H1 (cell line): ENCODE measurements at regions not wholly inside any gene's neighbourhood (a gene's known extent, or its start where the extent isn't known, plus 50 kb on each side); places are given as distances from the start of the nearest gene placed in this dataset.

ENCODE experiments used
- CTCF ChIA-PET: fragments of 300-600 bp; sonication (Branson Sonifier 250); formaldehyde crosslinking; loops from one replicate; lab custom pipeline; 2021; ENCODE audit not compliant: partially characterized antibody; lab: Charles Lee
- POLR2A ChIA-PET: fragments of 300-600 bp; sonication (Branson Sonifier 250); formaldehyde crosslinking; loops from one replicate; lab custom pipeline; 2021; ENCODE audit warnings: inconsistent platforms; ENCODE audit not compliant: partially characterized antibody; lab: Charles Lee
- DNase-seq, 2 experiments: peaks; one replicate each; pipeline versions ENCODE4 v3.0.0 to v3.0.0-alpha.2; 2010 to 2022; ENCODE audit warnings: low spot score in 2 of 2, low read depth in 1 of 2, mixed read lengths in 1 of 2
- FAIRE-seq: peaks from 2 replicates; lab custom pipeline; 2011; peaks lifted over from hg19 to GRCh38; lab: Jason Lieb, UNC
- H2AFZ ChIP-seq: 2 replicates; pipeline ENCODE4 v1.8.1; 2012; ENCODE audit warnings: low read length, inconsistent platforms
- H2AK5ac ChIP-seq: 2 replicates; pipeline ENCODE4 v1.6.1; 2013; ENCODE audit warnings: low read depth, low read length
- H2BK120ac ChIP-seq: replicated peaks from 2 replicates; pipeline ENCODE3; 2013; ENCODE audit warnings: low read depth, low read length, inconsistent platforms
- H2BK12ac ChIP-seq: 2 replicates; pipeline ENCODE4 v1.6.1; 2013; ENCODE audit warnings: low read depth, low read length
- H2BK15ac ChIP-seq: 2 replicates; pipeline ENCODE4 v1.6.1; 2013; ENCODE audit warnings: low read length
- H2BK20ac ChIP-seq: 2 replicates; pipeline ENCODE4 v1.6.1; 2013; ENCODE audit warnings: low read length
- H2BK5ac ChIP-seq: 2 replicates; pipeline ENCODE4 v1.6.1; 2013; ENCODE audit warnings: low read depth, low read length
- H3K14ac ChIP-seq: 2 replicates; pipeline ENCODE4 v1.6.1; 2013; ENCODE audit warnings: inconsistent platforms; ENCODE audit not compliant: insufficient read length
- H3K18ac ChIP-seq: 2 replicates; pipeline ENCODE4 v1.6.1; 2013; ENCODE audit warnings: low read length; ENCODE audit errors: extremely low read depth
- H3K23ac ChIP-seq: 2 replicates; pipeline ENCODE4 v1.6.1; 2013; ENCODE audit warnings: inconsistent platforms; ENCODE audit not compliant: insufficient read length
- H3K23me2 ChIP-seq: 2 replicates; pipeline ENCODE4 v1.6.1; 2013; ENCODE audit warnings: low read depth, low read length
- H3K27ac ChIP-seq: 2 replicates; pipeline ENCODE4 v1.6.1; 2011; ENCODE audit warnings: low read depth, low read length, inconsistent platforms
- H3K27me3 ChIP-seq, 4 experiments: replicated peaks in 1 of 4; 1 replicate in 1 of 4; 2 replicates in 3 of 4; pipeline versions ENCODE4 v1.6.1 to v1.8.1; 2011 to 2013; ENCODE audit warnings: low read length in 3 of 4, mild to moderate bottlenecking in 3 of 4, inconsistent platforms in 2 of 4, mixed read lengths in 2 of 4, moderate library complexity in 1 of 4; ENCODE audit not compliant: control insufficient read depth in 3 of 4, insufficient read depth in 3 of 4; ENCODE audit errors: extremely low read depth in 1 of 4
- H3K36me3 ChIP-seq, 4 experiments: 2 replicates each; pipeline versions ENCODE4 v1.6.1 to v1.8.1; 2011 to 2013; ENCODE audit warnings: mild to moderate bottlenecking in 4 of 4, low read length in 3 of 4, moderate library complexity in 2 of 4, control low read depth in 1 of 4, inconsistent platforms in 1 of 4; ENCODE audit not compliant: insufficient read depth in 4 of 4, control insufficient read depth in 2 of 4
- H3K4ac ChIP-seq: replicated peaks from 2 replicates; pipeline ENCODE3; 2013; ENCODE audit warnings: low read length, low read depth, mixed read lengths, inconsistent platforms; ENCODE audit not compliant: insufficient read length
- H3K4me1 ChIP-seq, 4 experiments: replicated peaks in 1 of 4; 1 replicate in 1 of 4; 2 replicates in 3 of 4; pipeline versions ENCODE4 v1.6.1 to v1.8.1; 2011 to 2013; ENCODE audit warnings: low read length in 3 of 4, inconsistent platforms in 2 of 4, mixed read lengths in 1 of 4; ENCODE audit not compliant: insufficient read depth in 4 of 4, control insufficient read depth in 3 of 4
- H3K4me2 ChIP-seq, 2 experiments: 2 replicates each; pipeline versions ENCODE4 v1.6.1 to v1.8.1; 2011 to 2013; ENCODE audit warnings: low read depth in 2 of 2, low read length in 2 of 2, control low read depth in 1 of 2, inconsistent platforms in 1 of 2, mild to moderate bottlenecking in 1 of 2; ENCODE audit not compliant: insufficient read depth in 1 of 2
- H3K4me3 ChIP-seq, 4 experiments: fragments of 200-600, 300-600 bp in 1 of 4; sonication (generic), shearing (Covaris generic), sonication (Bioruptor Twin) in 1 of 4; 2 replicates each; pipeline versions ENCODE4 v1.5.1 to v1.8.1; 2011 to 2016; ENCODE audit warnings: low read length in 4 of 4, low read depth in 3 of 4, control low read depth in 2 of 4, inconsistent platforms in 2 of 4, mild to moderate bottlenecking in 2 of 4, mixed read lengths in 1 of 4, moderate library complexity in 1 of 4; ENCODE audit not compliant: insufficient read depth in 2 of 4; ENCODE audit errors: extremely low read depth in 1 of 4
- H3K56ac ChIP-seq: replicated peaks from 2 replicates; pipeline ENCODE3; 2013; ENCODE audit warnings: low read depth, mild to moderate bottlenecking, mixed read lengths, low read length, inconsistent platforms; ENCODE audit not compliant: insufficient read length
- H3K79me1 ChIP-seq: 2 replicates; pipeline ENCODE4 v1.6.1; 2013; ENCODE audit warnings: low read depth, low read length, control low read depth
- H3K79me2 ChIP-seq, 2 experiments: 2 replicates each; pipeline versions ENCODE4 v1.6.1 to v1.8.1; 2012 to 2013; ENCODE audit warnings: low read length in 2 of 2, mild to moderate bottlenecking in 2 of 2, inconsistent platforms in 1 of 2; ENCODE audit not compliant: insufficient read depth in 2 of 2, control insufficient read depth in 1 of 2
- H3K9ac ChIP-seq, 4 experiments: replicated peaks in 1 of 4; 1 replicate in 1 of 4; 2 replicates in 3 of 4; pipeline versions ENCODE4 v1.6.1 to v1.8.1; 2011 to 2013; ENCODE audit warnings: low read depth in 3 of 4, low read length in 3 of 4, control low read depth in 2 of 4, mild to moderate bottlenecking in 2 of 4, moderate library complexity in 2 of 4, inconsistent platforms in 1 of 4; ENCODE audit errors: extremely low read depth in 1 of 4
- H3K9me3 ChIP-seq, 2 experiments: 2 replicates each; pipeline versions ENCODE4 v1.6.1 to v1.8.1; 2012 to 2013; ENCODE audit warnings: mild to moderate bottlenecking in 2 of 2, moderate library complexity in 2 of 2, control low read depth in 1 of 2, inconsistent platforms in 1 of 2, low read depth in 1 of 2, low read length in 1 of 2, mixed read lengths in 1 of 2; ENCODE audit not compliant: insufficient read depth in 2 of 2
- H4K20me1 ChIP-seq, 2 experiments: replicated peaks in 1 of 2; 2 replicates each; pipeline versions ENCODE3 to v1.8.1; 2011 to 2013; ENCODE audit warnings: inconsistent platforms in 2 of 2, low read length in 2 of 2, mild to moderate bottlenecking in 1 of 2; ENCODE audit not compliant: insufficient read depth in 2 of 2, control insufficient read depth in 1 of 2
- H4K5ac ChIP-seq: 2 replicates; pipeline ENCODE4 v1.6.1; 2013; ENCODE audit warnings: low read length, low read depth, mixed read lengths, inconsistent platforms; ENCODE audit not compliant: insufficient read length
- H4K8ac ChIP-seq: 2 replicates; pipeline ENCODE4 v1.8.0; 2013; ENCODE audit warnings: mild to moderate bottlenecking, moderate library complexity, low read length, inconsistent platforms; ENCODE audit not compliant: insufficient read depth; ENCODE audit errors: extremely low read depth
- H4K91ac ChIP-seq: replicated peaks from 2 replicates; pipeline ENCODE3; 2013; ENCODE audit warnings: low read length, mixed read lengths, inconsistent platforms; ENCODE audit not compliant: insufficient read length
- BCL11A ChIP-seq, 2 experiments: IDR thresholded peaks; one replicate each; pipeline ENCODE4 v1.6.1; 2011; ENCODE audit warnings: low read depth in 2 of 2, low read length in 2 of 2, mild to moderate bottlenecking in 2 of 2
- CBX5 ChIP-seq: fragments of 300-800, 300-1000 bp; sonication (generic); IDR thresholded peaks from 2 replicates; pipeline ENCODE4 v1.7.1; 2016; ENCODE audit warnings: antibody characterized with exemption, low read length, low read depth
- EP300 ChIP-seq, 2 experiments: IDR thresholded peaks; 1 replicate in 1 of 2; 2 replicates in 1 of 2; pipeline ENCODE4 v1.6.1; 2011 to 2012; ENCODE audit warnings: low read depth in 2 of 2, low read length in 2 of 2, mild to moderate bottlenecking in 2 of 2, borderline replicate concordance in 1 of 2, inconsistent platforms in 1 of 2, moderate library complexity in 1 of 2
- POU5F1 ChIP-seq: IDR thresholded peaks from 2 replicates; pipeline ENCODE4 v1.6.1; 2011; ENCODE audit warnings: low read depth, mild to moderate bottlenecking, low read length, moderate library complexity
- SIN3A ChIP-seq, 2 experiments: IDR thresholded peaks in 1 of 2; conservative IDR thresholded peaks in 1 of 2; 2 replicates each; pipeline ENCODE4 v1.6.1; 2011 to 2012; ENCODE audit warnings: low read length in 2 of 2, improper control_type of control experiment in 1 of 2, low read depth in 1 of 2, mild to moderate bottlenecking in 1 of 2
- TAF7 ChIP-seq: optimal IDR thresholded peaks from 2 replicates; pipeline ENCODE3; 2011; ENCODE audit warnings: low read depth, mild to moderate bottlenecking, inconsistent platforms, low read length, moderate library complexity, borderline replicate concordance
- WGBS, 2 experiments: shearing (Covaris generic) in 1 of 2; methylation state at CpG; one replicate each; pipeline versions ENCODE4 v1.1.6 to v1.1.7; 2013 to 2015; ENCODE audit warnings: low lambda C conversion rate in 2 of 2, mixed read lengths in 2 of 2, inconsistent platforms in 1 of 2, low coverage in 1 of 2, missing lambda C conversion rate in 1 of 2; ENCODE audit not compliant: insufficient replicate concordance in 2 of 2, insufficient coverage in 1 of 2, insufficient read length in 1 of 2; ENCODE audit errors: extremely low coverage in 1 of 2, missing lambda C conversion rate in 1 of 2; 5-methylcytosine and 5-hydroxymethylcytosine counted together

- Histone ChIP-seq H3K9ac (no peak overlapping the region), H4K20me1 (no peaks in the 10 kb centered on the region), H3K23me2 (no peaks in the 10 kb centered on the region), H2BK20ac (no peak overlapping the region), H3K79me1 (no peaks in the 10 kb centered on the region), H2BK120ac (no peak overlapping the region), H3K4me2 (no peak overlapping the region), H4K5ac (no peak overlapping the region), H4K91ac (no peak overlapping the region), H3K14ac (no peak overlapping the region), H2BK5ac (no peak overlapping the region), H3K23ac (no peak overlapping the region), H3K56ac (no peak overlapping the region), H3K4me3 (no peak overlapping the region), H3K27ac (no peak overlapping the region), H3K4me1 (no peaks in the 10 kb centered on the region), H2AFZ (no peak overlapping the region), H2AK5ac (no peak overlapping the region), H3K36me3 (no peaks in the 10 kb centered on the region), H3K9me3 (no peaks in the 10 kb centered on the region), H4K8ac (no peak overlapping the region), H3K4ac (no peak overlapping the region), H2BK12ac (no peak overlapping the region), H3K79me2 (no peaks in the 10 kb centered on the region), H2BK15ac (no peak overlapping the region), H3K18ac (no peak overlapping the region), H3K27me3 (peaks cover 0 to 2% (median 0%) of the 10 kb centered on the region in 4 experiments; a peak in 1 of 7 replicates)
- POLR2A ChIA-PET, result no interaction called here
- CTCF ChIA-PET, result no interaction called here
- FAIRE-seq (no peak), DNase-seq (no peak)
- TF ChIP-seq EP300 (IDR thresholded peaks at IDR 0.05; ENCODE audit: borderline replicate concordance in 1 of 2, low read depth in 2 of 2, low read length in 2 of 2), result no peak
- TF ChIP-seq POU5F1, result no peak
- no peak for TF ChIP-seq SIN3A (conservative IDR thresholded peaks at IDR 0.05 in 1 of 2, IDR thresholded peaks at IDR 0.05 in 1 of 2; ENCODE audit: low read depth in 1 of 2, low read length in 2 of 2)
- no peak for TF ChIP-seq TAF7
- TF ChIP-seq BCL11A (IDR thresholded peaks at IDR 0.05; ENCODE audit: low read depth in 2 of 2, low read length in 2 of 2), result no peak
- TF ChIP-seq CBX5, result no peak
- 79% methylated on average over 4 of the region's 4 CpGs; no CpG with 5 or more reads in 1 of the 2 experiments for WGBS, 2 experiments
Observed at GRCh38 chr1:63223426-63223825, 98.9 kb upstream of the FOXD3 start.
